Endodermal cell (in vitro differentiated cells): ENCODE measurements at regions not wholly inside any gene's neighbourhood (a gene's known extent, or its start where the extent isn't known, plus 50 kb on each side); places are given as distances from the start of the nearest gene placed in this dataset.
"Not testable (repeated sequence)": the region's sequence is repeated elsewhere in the genome, so short reads cannot be mapped to it uniquely, and the experiment has no call there.

Experiments used
- DNase-seq: peaks from one replicate; pipeline ENCODE4 v3.0.0-alpha.2; 2017
- H3K27ac ChIP-seq: 2 replicates; pipeline ENCODE4 v1.5.1; 2013; ENCODE audit warnings: mild to moderate bottlenecking, low read depth, low read length, moderate library complexity
- H3K27me3 ChIP-seq: 2 replicates; pipeline ENCODE4 v1.6.1; 2013; ENCODE audit warnings: mild to moderate bottlenecking, low read length, moderate library complexity; ENCODE audit not compliant: insufficient read depth, control insufficient read depth, poor library complexity, severe bottlenecking
- H3K36me3 ChIP-seq: 2 replicates; pipeline ENCODE4 v1.7.0; 2013; ENCODE audit warnings: mild to moderate bottlenecking, low read length, moderate library complexity; ENCODE audit not compliant: control insufficient read depth, insufficient read depth
- H3K4me1 ChIP-seq: one replicate; pipeline ENCODE4 v1.7.0; 2013; ENCODE audit warnings: low read length; ENCODE audit not compliant: control insufficient read depth, insufficient read depth
- H3K4me3 ChIP-seq: 2 replicates; pipeline ENCODE4 v1.5.1; 2013; ENCODE audit warnings: mild to moderate bottlenecking, low read length, moderate library complexity
- H3K9ac ChIP-seq: 2 replicates; pipeline ENCODE4 v1.6.1; 2013; ENCODE audit warnings: mild to moderate bottlenecking, low read length, moderate library complexity; ENCODE audit not compliant: poor library complexity, severe bottlenecking; ENCODE audit errors: extremely low read depth
- H3K9me3 ChIP-seq: 2 replicates; pipeline ENCODE4 v1.6.1; 2013; ENCODE audit warnings: mild to moderate bottlenecking, low read length, moderate library complexity; ENCODE audit not compliant: control insufficient read depth
- H3K27ac Mint-ChIP-seq: 2 replicates; pipeline ENCODE4 v1.8.0; 2020; ENCODE audit warnings: mixed read lengths
- H3K27me3 Mint-ChIP-seq: 2 replicates; pipeline ENCODE4 v1.8.0; 2021; ENCODE audit warnings: mild to moderate bottlenecking, mixed read lengths; ENCODE audit not compliant: insufficient read depth
- H3K36me3 Mint-ChIP-seq: 2 replicates; pipeline ENCODE4 v1.8.0; 2020; ENCODE audit warnings: low read depth, mixed read lengths
- H3K4me1 Mint-ChIP-seq: 2 replicates; pipeline ENCODE4 v1.8.0; 2020; ENCODE audit warnings: mixed read lengths
- H3K4me3 Mint-ChIP-seq: 2 replicates; pipeline ENCODE4 v1.8.0; 2020; ENCODE audit warnings: mild to moderate bottlenecking, moderate library complexity, mixed read lengths
- H3K9me3 Mint-ChIP-seq: 2 replicates; pipeline ENCODE4 v1.8.0; 2020; ENCODE audit warnings: mild to moderate bottlenecking, mixed read lengths
- CTCF ChIP-seq: fragments of 200-600 bp; sonication (generic); conservative IDR thresholded peaks from 2 replicates; pipeline ENCODE4 v1.5.0; 2021; ENCODE audit warnings: antibody characterized with exemption, mild to moderate bottlenecking
- WGBS, 2 experiments: methylation state at CpG; one replicate each; pipeline versions ENCODE4 v1.1.5 to v1.1.7; 2013; ENCODE audit warnings: missing lambda C conversion rate in 2 of 2, mixed read lengths in 1 of 2; ENCODE audit not compliant: insufficient coverage in 1 of 2, insufficient read length in 1 of 2; 5-methylcytosine and 5-hydroxymethylcytosine counted together

- Histone ChIP-seq H3K36me3 (no peaks in the 10 kb centered on the region), H3K9ac (no peak overlapping the region), H3K4me1 (no peaks in the 10 kb centered on the region), H3K27ac (no peak overlapping the region), H3K27me3 (no peaks in the 10 kb centered on the region), H3K9me3 (no peaks in the 10 kb centered on the region), H3K4me3 (no peak overlapping the region)
- TF ChIP-seq CTCF = no peak
- 89 to 100% methylated on average over 2 to 3 of the region's 3 CpGs for WGBS, 2 experiments
- no peak for DNase-seq
- Mint-ChIP-seq H3K9me3 (peaks cover 13% of the 10 kb centered on the region), H3K36me3 (no peaks in the 10 kb centered on the region), H3K4me1 (peaks cover 5% of the 10 kb centered on the region), H3K4me3 (no peak overlapping the region), H3K27ac (no peak overlapping the region), H3K27me3 (no peaks in the 10 kb centered on the region)
These were observed 105.3 kb upstream of the ZEB2 start for GRCh38 chr2:144625226-144625625.

- Mint-ChIP-seq H3K4me3 (no peak overlapping the region), H3K9me3 (peaks cover 13% of the 10 kb centered on the region), H3K4me1 (peaks cover 5% of the 10 kb centered on the region), H3K36me3 (no peaks in the 10 kb centered on the region), H3K27ac (no peak overlapping the region), H3K27me3 (no peaks in the 10 kb centered on the region)
- TF ChIP-seq CTCF = no peak
- Histone ChIP-seq H3K27ac (no peak overlapping the region), H3K9ac (no peak overlapping the region), H3K4me3 (no peak overlapping the region), H3K27me3 (no peaks in the 10 kb centered on the region), H3K36me3 (no peaks in the 10 kb centered on the region), H3K4me1 (no peaks in the 10 kb centered on the region), H3K9me3 (no peaks in the 10 kb centered on the region)
- DNase-seq = no peak
- WGBS, 2 experiments = 78 to 98% methylated on average over 1 to 4 of the region's 4 CpGs
These were observed 104.5 kb upstream of the ZEB2 start for GRCh38 chr2:144624451-144624850.

- H3K4me3 Mint-ChIP-seq, H3K9ac ChIP-seq, H3K36me3 ChIP-seq, H3K9me3 ChIP-seq, DNase-seq, H3K27ac Mint-ChIP-seq, H3K27me3 ChIP-seq, H3K27me3 Mint-ChIP-seq, H3K4me1 ChIP-seq, H3K27ac ChIP-seq, H3K36me3 Mint-ChIP-seq, H3K4me3 ChIP-seq, H3K4me1 Mint-ChIP-seq: not testable (repeated sequence)
- 85 to 100% methylated on average over 1 of the region's 1 CpG for WGBS, 2 experiments
- peaks cover 13% of the 10 kb centered on the region for H3K9me3 Mint-ChIP-seq
These were observed 102.5 kb upstream of the ZEB2 start for GRCh38 chr2:144622373-144622772.

GRCh38 chr2:144621266-144621665, 101.3 kb upstream of the ZEB2 start:
- H3K36me3 Mint-ChIP-seq = no peaks in the 10 kb centered on the region
- H3K27ac ChIP-seq = no peak overlapping the region

More at GRCh38 chr2:144621266-144621665, 101.3 kb upstream of the ZEB2 start:
- no peaks in the 10 kb centered on the region for H3K9me3 ChIP-seq
- H3K36me3 ChIP-seq = no peaks in the 10 kb centered on the region
- Mint-ChIP-seq H3K4me3 (no peak overlapping the region), H3K4me1 (no peaks in the 10 kb centered on the region), H3K27me3 (no peaks in the 10 kb centered on the region), H3K27ac (no peak overlapping the region), H3K9me3 (peaks cover 16% of the 10 kb centered on the region)
- H3K27me3 ChIP-seq = no peaks in the 10 kb centered on the region
- no peaks in the 10 kb centered on the region for H3K4me1 ChIP-seq
- DNase-seq = no peak
- H3K4me3 ChIP-seq = no peak overlapping the region
- WGBS, 2 experiments = 93 to 96% methylated on average over 3 of the region's 3 CpGs
- no peak for TF ChIP-seq CTCF
- H3K9ac ChIP-seq = no peak overlapping the region
